Endothelial cell of umbilical vein (primary cell): ENCODE measurements at regions not wholly inside any gene's neighbourhood (a gene's known extent, or its start where the extent isn't known, plus 50 kb on each side); places are given as distances from the start of the nearest gene placed in this dataset.

Experiments
- BruUV-seq: library from RNA; stranded (reverse); fragments of 400-500 nt; replicated peaks from 2 replicates; lab custom pipeline; 2021; lab: Mats Ljungman, UMichigan
- CTCF ChIA-PET: fragments of 300-600, 350-600 bp; sonication (Branson Sonifier 250); formaldehyde crosslinking; loops from one replicate; lab custom pipeline; 2021; ENCODE audit warnings: antibody characterized with exemption, inconsistent platforms; lab: Charles Lee
- POLR2A ChIA-PET: fragments of 300-600, 350-600 bp; sonication (Branson Sonifier 250); formaldehyde crosslinking; loops from one replicate; lab custom pipeline; 2021; ENCODE audit warnings: antibody characterized with exemption, inconsistent platforms; lab: Charles Lee
- DNase-seq: peaks from one replicate; pipeline ENCODE4 v3.0.0-alpha.2; 2011; ENCODE audit warnings: low read depth, low spot score
- FAIRE-seq: peaks from 2 replicates; lab custom pipeline; 2011; peaks lifted over from hg19 to GRCh38; lab: Jason Lieb, UNC
- H2AFZ ChIP-seq: 2 replicates; pipeline ENCODE4 v1.6.0; 2012; ENCODE audit warnings: low read depth, low read length, control low read depth, inconsistent platforms
- H3K27ac ChIP-seq: 2 replicates; pipeline ENCODE4 v1.5.1; 2011; ENCODE audit warnings: low read depth, mild to moderate bottlenecking, control low read depth, low read length, moderate library complexity; ENCODE audit not compliant: insufficient read depth
- H3K27me3 ChIP-seq, 2 experiments: 2 replicates each; pipeline versions ENCODE4 v1.6.0 to v1.6.1; 2011; ENCODE audit warnings: low read length in 2 of 2, mixed read lengths in 1 of 2; ENCODE audit not compliant: control insufficient read depth in 2 of 2, insufficient read depth in 2 of 2
- H3K36me3 ChIP-seq, 2 experiments: 2 replicates in 1 of 2; 3 replicates in 1 of 2; pipeline ENCODE4 v1.5.1; 2011; ENCODE audit warnings: low read length in 2 of 2, mild to moderate bottlenecking in 1 of 2, moderate library complexity in 1 of 2; ENCODE audit not compliant: control insufficient read depth in 2 of 2, insufficient read depth in 2 of 2; ENCODE audit errors: extremely low read depth in 1 of 2
- H3K4me1 ChIP-seq: 3 replicates; pipeline ENCODE4 v1.5.1; 2011; ENCODE audit warnings: mild to moderate bottlenecking, low read length; ENCODE audit not compliant: control insufficient read depth, insufficient read depth; ENCODE audit errors: extremely low read depth
- H3K4me2 ChIP-seq: 2 replicates; pipeline ENCODE4 v1.6.1; 2011; ENCODE audit warnings: low read length, control low read depth, mixed read lengths; ENCODE audit not compliant: insufficient read depth
- H3K4me3 ChIP-seq, 3 experiments: fragments of 200-600 bp in 1 of 3; sonication (generic), shearing (Covaris generic) in 1 of 3; replicated peaks in 1 of 3; 2 replicates each; pipeline ENCODE4 v1.5.1; 2011 to 2016; ENCODE audit warnings: control low read depth in 3 of 3, low read length in 3 of 3, mild to moderate bottlenecking in 2 of 3, inconsistent platforms in 1 of 3, low read depth in 1 of 3, moderate library complexity in 1 of 3; ENCODE audit not compliant: insufficient read depth in 1 of 3
- H3K79me2 ChIP-seq: 2 replicates; pipeline ENCODE4 v1.6.0; 2012; ENCODE audit warnings: low read length, inconsistent platforms; ENCODE audit not compliant: control insufficient read depth, insufficient read depth
- H3K9ac ChIP-seq: replicated peaks from 2 replicates; pipeline ENCODE3; 2011; ENCODE audit warnings: low read length, control low read depth; ENCODE audit not compliant: insufficient read depth; ENCODE audit errors: extremely low read depth
- H3K9me1 ChIP-seq: replicated peaks from 3 replicates; pipeline ENCODE4 v1.6.0; 2011; ENCODE audit warnings: mild to moderate bottlenecking, low read length; ENCODE audit not compliant: control insufficient read depth, insufficient read depth; ENCODE audit errors: extremely low read depth
- H3K9me3 ChIP-seq: replicated peaks from 2 replicates; pipeline ENCODE4 v1.5.1; 2012; ENCODE audit warnings: low read length, inconsistent platforms; ENCODE audit not compliant: control insufficient read depth, insufficient read depth
- H4K20me1 ChIP-seq: replicated peaks from 2 replicates; pipeline ENCODE3; 2011; ENCODE audit warnings: mild to moderate bottlenecking, low read length; ENCODE audit not compliant: control insufficient read depth, insufficient read depth; ENCODE audit errors: extremely low read depth
- EZH2 ChIP-seq: IDR thresholded peaks from 2 replicates; pipeline ENCODE4 v1.6.1; 2012; ENCODE audit warnings: borderline replicate concordance, low read depth, mild to moderate bottlenecking, moderate library complexity, low read length, inconsistent platforms; ENCODE audit not compliant: severe bottlenecking
- FOS ChIP-seq: IDR thresholded peaks from 2 replicates; pipeline ENCODE4 v1.6.1; 2011; ENCODE audit warnings: mild to moderate bottlenecking, low read length, moderate library complexity, borderline replicate concordance; ENCODE audit not compliant: insufficient read depth
- GATA2 ChIP-seq: IDR thresholded peaks from 2 replicates; pipeline ENCODE4 v1.7.0; 2011; ENCODE audit warnings: low read depth, mild to moderate bottlenecking, moderate library complexity, mixed read lengths, low read length; ENCODE audit not compliant: insufficient read length, insufficient read depth
- JUN ChIP-seq: IDR thresholded peaks from 2 replicates; pipeline ENCODE4 v1.6.1; 2011; ENCODE audit warnings: borderline replicate concordance, low read depth; ENCODE audit not compliant: insufficient read length, insufficient read depth
- MYC ChIP-seq: IDR thresholded peaks from one replicate; pipeline ENCODE4 v1.6.1; 2011; ENCODE audit warnings: mild to moderate bottlenecking, low read depth, low read length
- POLR2A ChIP-seq: IDR thresholded peaks from 2 replicates; pipeline ENCODE4 v1.6.1; 2012; ENCODE audit warnings: low read depth, mild to moderate bottlenecking, control low read depth, low read length
- POLR2AphosphoS5 ChIP-seq: IDR thresholded peaks from 2 replicates; pipeline ENCODE4 v1.6.1; 2012; ENCODE audit warnings: low read depth, mild to moderate bottlenecking, control low read depth, low read length, moderate library complexity; ENCODE audit not compliant: insufficient read depth
- dilution Hi-C: fragments of 300-500 bp; cut with MboI; formaldehyde crosslinking; loops from one replicate; pipeline ENCODE4 v1.15.0; 2019; ENCODE audit warnings: low sequenced_read_pairs; ENCODE audit not compliant: extremely low pct_ligation_motif_present
- intact Hi-C: fragments of 100-400 bp; cut with micrococcal nuclease; formaldehyde crosslinking; loops from one replicate; pipeline ENCODE4 v1.10.0; 2022
- TF ChIP-seq, protein P1 (sequence below): IDR thresholded peaks from 2 replicates; pipeline ENCODE4 v1.6.1; 2011; ENCODE audit not compliant: insufficient read depth, insufficient read length
- TF ChIP-seq, protein P2 (sequence below), 2 donors: IDR thresholded peaks; 1 replicate in 1 of 2; 2 replicates in 1 of 2; pipeline ENCODE4 v1.5.1; 2011; ENCODE audit warnings: low read length in 2 of 2, mild to moderate bottlenecking in 2 of 2, moderate library complexity in 2 of 2, control low read depth in 1 of 2, inconsistent platforms in 1 of 2, low read depth in 1 of 2; ENCODE audit not compliant: insufficient read depth in 1 of 2; ENCODE audit errors: extremely low read depth in 1 of 2

DNA sequence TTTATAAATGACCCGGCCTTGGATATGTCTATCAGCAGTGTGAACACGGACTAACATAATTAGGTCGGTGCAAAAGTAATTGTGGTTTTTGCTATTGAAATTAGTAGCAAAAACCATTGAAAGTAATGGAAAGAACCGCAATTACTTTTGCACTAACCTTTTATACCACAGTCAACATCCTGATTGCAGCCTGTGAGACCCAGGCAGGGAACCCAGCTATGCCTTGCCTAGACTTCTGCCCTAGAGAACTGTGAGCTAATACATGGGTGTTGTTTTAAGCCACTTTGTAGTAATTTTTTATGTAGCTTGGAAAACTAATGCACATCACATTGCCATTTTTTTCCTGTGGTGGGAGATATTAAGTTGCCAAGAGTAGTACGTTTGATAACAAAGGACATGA is 120.7 kb downstream of the SCG2 start:
- no TSS peak for BruUV-seq
- Histone ChIP-seq H3K79me2 (no peaks in the 10 kb centered on the region), H4K20me1 (no peaks in the 10 kb centered on the region), H3K36me3 (no peaks in the 10 kb centered on the region), H3K4me2 (no peak overlapping the region), H3K27me3 (no peaks in the 10 kb centered on the region), H3K9ac (no peak overlapping the region), H3K4me1 (no peaks in the 10 kb centered on the region), H3K27ac (no peak overlapping the region), H3K4me3 (no peak overlapping the region), H3K9me3 (no peaks in the 10 kb centered on the region), H3K9me1 (no peaks in the 10 kb centered on the region), H2AFZ (no peak overlapping the region)
- dilution Hi-C loops, result no loop called here
- POLR2A ChIA-PET, result no interaction called here
- intact Hi-C loops, result no loop called here
- FAIRE-seq (no peak), DNase-seq (no peak)
- TF ChIP-seq JUN (no peak), FOS (no peak), MYC (no peak), POLR2A (no peak), EZH2 (no peak), POLR2AphosphoS5 (no peak), GATA2 (no peak)
- TF ChIP-seq, protein P1, sequence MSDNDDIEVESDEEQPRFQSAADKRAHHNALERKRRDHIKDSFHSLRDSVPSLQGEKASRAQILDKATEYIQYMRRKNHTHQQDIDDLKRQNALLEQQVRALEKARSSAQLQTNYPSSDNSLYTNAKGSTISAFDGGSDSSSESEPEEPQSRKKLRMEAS, result no peak
- TF ChIP-seq, protein P2, sequence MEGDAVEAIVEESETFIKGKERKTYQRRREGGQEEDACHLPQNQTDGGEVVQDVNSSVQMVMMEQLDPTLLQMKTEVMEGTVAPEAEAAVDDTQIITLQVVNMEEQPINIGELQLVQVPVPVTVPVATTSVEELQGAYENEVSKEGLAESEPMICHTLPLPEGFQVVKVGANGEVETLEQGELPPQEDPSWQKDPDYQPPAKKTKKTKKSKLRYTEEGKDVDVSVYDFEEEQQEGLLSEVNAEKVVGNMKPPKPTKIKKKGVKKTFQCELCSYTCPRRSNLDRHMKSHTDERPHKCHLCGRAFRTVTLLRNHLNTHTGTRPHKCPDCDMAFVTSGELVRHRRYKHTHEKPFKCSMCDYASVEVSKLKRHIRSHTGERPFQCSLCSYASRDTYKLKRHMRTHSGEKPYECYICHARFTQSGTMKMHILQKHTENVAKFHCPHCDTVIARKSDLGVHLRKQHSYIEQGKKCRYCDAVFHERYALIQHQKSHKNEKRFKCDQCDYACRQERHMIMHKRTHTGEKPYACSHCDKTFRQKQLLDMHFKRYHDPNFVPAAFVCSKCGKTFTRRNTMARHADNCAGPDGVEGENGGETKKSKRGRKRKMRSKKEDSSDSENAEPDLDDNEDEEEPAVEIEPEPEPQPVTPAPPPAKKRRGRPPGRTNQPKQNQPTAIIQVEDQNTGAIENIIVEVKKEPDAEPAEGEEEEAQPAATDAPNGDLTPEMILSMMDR (IDR thresholded peaks at IDR 0.05; ENCODE audit: extremely low read depth in 1 of 2, insufficient read depth in 1 of 2, low read depth in 1 of 2, low read length in 2 of 2), result no peak
- CTCF ChIA-PET, result interaction anchor here (1.5 kb wide), 1 partner anchor 22 kb away, joined by 4 read pairs; no protein-coding TSS in a partner anchor
